ENCODE measurements at regions not wholly inside any gene's neighbourhood (a gene's known extent, or its start where the extent isn't known, plus 50 kb on each side); places are given as distances from the start of the nearest gene placed in this dataset.
"Not testable (repeated sequence)": the region's sequence is repeated elsewhere in the genome, so short reads cannot be mapped to it uniquely, and the experiment has no call there.

GRCh38 chr7:111647881-111648280 lies 85.6 kb upstream of the IMMP2L start:
- TF ChIP-seq CTCF (IDR thresholded peaks at IDR 0.05; ENCODE audit: low read depth, low read length, missing control alignments): no peak
- peak; percentile 83 for DNase-seq (ENCODE audit: extremely low read depth, low read depth)
- H3K4me3 ChIP-seq (replicated peaks; ENCODE audit: low read depth, low read length): no peak overlapping the region

GRCh38 chr7:111644595-111644994 lies 82.3 kb upstream of the IMMP2L start:
- TF ChIP-seq CTCF (IDR thresholded peaks at IDR 0.05; ENCODE audit: low read depth, low read length, missing control alignments): peak; percentile 12
- DNase-seq (ENCODE audit: extremely low read depth, low read depth); H3K4me3 ChIP-seq (replicated peaks; ENCODE audit: low read depth, low read length): not testable (repeated sequence)

GRCh38 chr7:111642373-111642772 lies 80.1 kb upstream of the IMMP2L start:
- no peak for TF ChIP-seq CTCF (IDR thresholded peaks at IDR 0.05; ENCODE audit: low read depth, low read length, missing control alignments)
- no peak overlapping the region for H3K4me3 ChIP-seq (replicated peaks; ENCODE audit: low read depth, low read length)
- no peak for DNase-seq (ENCODE audit: extremely low read depth, low read depth)

- no peak overlapping the region for H3K4me3 ChIP-seq (replicated peaks; ENCODE audit: low read depth, low read length)
- no peak for DNase-seq (ENCODE audit: extremely low read depth, low read depth)
- no peak for TF ChIP-seq CTCF (IDR thresholded peaks at IDR 0.05; ENCODE audit: low read depth, low read length, missing control alignments)
These were observed 78.1 kb upstream of the IMMP2L start for GRCh38 chr7:111640416-111640815.

- DNase-seq (ENCODE audit: extremely low read depth, low read depth): peak; percentile 89
- no peak for TF ChIP-seq CTCF (IDR thresholded peaks at IDR 0.05; ENCODE audit: low read depth, low read length, missing control alignments)
- H3K4me3 ChIP-seq (replicated peaks; ENCODE audit: low read depth, low read length): no peak overlapping the region
These were observed 77.6 kb upstream of the IMMP2L start for GRCh38 chr7:111639934-111640333.

GRCh38 chr7:111638078-111638477 lies 75.8 kb upstream of the IMMP2L start:
- no peak overlapping the region for H3K4me3 ChIP-seq (replicated peaks; ENCODE audit: low read depth, low read length)
- no peak for DNase-seq (ENCODE audit: extremely low read depth, low read depth)
- TF ChIP-seq CTCF (IDR thresholded peaks at IDR 0.05; ENCODE audit: low read depth, low read length, missing control alignments): no peak

GRCh38 chr7:111633878-111634277 lies 71.6 kb upstream of the IMMP2L start:
- no peak overlapping the region for H3K4me3 ChIP-seq (replicated peaks; ENCODE audit: low read depth, low read length)
- DNase-seq (ENCODE audit: extremely low read depth, low read depth): no peak
- TF ChIP-seq CTCF (IDR thresholded peaks at IDR 0.05; ENCODE audit: low read depth, low read length, missing control alignments): no peak
